NCI-H1694 (cell line): ENCODE measurements at regions not wholly inside any gene's neighbourhood (a gene's known extent, or its start where the extent isn't known, plus 50 kb on each side); places are given as distances from the start of the nearest gene placed in this dataset.

Experiments used
- DNase-seq: peaks from one replicate; lab custom pipeline; 2025; lab: John Stamatoyannopoulos, UW

DNA sequence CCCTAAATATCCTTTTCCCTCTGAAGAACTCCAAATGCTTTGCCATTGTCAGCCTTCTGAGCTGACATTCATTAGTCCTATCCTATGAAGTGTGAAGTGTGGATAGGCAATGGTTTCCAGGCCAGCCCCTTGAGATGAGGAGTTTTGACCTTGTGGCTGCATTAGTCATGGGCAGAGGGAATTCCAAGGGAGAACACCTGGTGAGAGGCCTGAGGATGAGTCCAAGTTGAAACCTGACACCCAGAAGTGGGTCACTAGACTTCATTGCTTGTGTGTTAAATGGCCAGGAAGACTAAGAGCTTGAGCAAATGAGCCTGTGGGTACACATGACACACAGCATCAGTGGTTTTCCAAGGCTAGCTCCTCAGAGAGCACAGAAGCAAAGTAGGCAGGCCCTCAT is 260.8 kb downstream of the SKAP2 start:
- no peak for DNase-seq

DNA sequence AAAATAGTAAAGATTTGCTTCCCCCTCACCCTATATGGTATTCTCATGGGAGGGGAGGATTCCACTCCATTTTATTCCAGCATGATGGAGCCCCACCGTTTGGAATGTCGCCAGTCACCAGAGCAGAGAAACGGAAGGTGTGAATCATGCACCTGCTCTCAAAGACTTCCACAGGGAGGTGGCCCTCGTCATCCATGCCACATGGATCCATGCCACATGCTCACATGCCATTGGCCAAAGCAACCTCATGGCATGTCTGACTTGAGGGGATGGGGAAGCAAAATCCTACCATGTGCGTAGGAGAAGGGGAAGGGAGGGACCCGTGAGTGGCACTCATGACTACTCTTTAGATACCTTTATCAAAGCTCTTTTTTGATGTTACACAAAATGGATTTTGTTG is 256.0 kb downstream of the SKAP2 start:
- DNase-seq, result no peak

DNA sequence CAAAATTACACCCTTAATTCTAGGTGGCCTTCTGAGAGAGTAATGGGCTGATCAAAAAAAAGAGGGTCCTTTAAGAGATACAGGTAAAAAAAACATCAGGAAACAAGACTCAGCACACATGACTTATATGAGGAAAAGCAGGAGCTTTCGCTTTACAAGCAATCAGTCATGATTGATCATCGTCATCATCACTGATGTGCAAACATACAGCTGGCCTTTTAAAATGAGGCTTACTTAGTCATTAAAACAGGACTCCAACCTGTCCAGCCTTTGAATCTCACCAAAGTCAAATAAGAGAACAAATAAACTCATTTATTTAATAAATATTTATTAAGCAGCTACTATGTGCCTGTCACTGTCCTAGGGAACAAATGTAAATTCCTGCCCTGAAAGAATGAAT is 255.3 kb downstream of the SKAP2 start:
- no peak for DNase-seq

DNA sequence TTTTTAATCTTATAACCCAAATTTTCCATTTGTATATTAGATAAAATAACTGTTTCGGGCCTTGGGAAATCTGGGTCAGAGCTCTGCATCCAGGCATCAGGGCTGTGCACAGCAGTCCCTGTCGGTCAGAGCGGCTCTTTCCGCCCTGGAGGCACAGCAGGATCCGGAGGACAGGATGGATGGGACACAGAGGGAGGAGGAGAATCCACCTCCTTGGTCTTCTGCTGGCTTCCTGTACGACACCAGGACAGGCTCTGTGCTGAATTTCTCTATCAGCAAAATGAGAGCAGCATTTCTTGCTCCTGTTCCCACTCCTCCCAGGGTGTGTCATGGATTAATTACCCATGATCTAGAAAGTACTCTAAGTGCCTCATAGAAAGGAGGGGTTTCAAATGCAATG is 254.9 kb downstream of the SKAP2 start:
- no peak for DNase-seq

GRCh38 chr7:26612742-26613141 is 251.6 kb downstream of the SKAP2 start:
- DNase-seq, result no peak

GRCh38 chr7:26614503-26614902 is 249.9 kb downstream of the SKAP2 start:
- no peak for DNase-seq

DNA sequence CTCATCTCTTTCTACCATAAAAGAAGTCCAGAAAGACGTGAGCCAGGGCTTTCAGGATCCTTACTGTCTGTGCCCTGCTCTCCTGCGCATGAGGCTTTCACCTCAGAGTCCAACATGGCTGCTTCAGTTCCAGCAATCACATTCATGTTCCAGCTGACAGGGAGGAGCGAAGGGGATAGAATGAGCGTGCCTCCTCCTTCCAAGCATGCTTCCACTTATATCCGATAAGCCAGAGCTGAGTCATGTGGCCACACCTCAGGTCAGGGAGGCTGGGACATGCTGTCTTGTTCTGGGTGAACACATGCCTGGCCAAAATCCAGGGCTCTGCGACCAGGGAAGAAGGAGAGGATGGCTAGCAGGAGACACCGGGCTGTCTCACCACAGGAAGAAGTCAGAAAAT is 248.2 kb downstream of the SKAP2 start:
- no peak for DNase-seq

- DNase-seq, result no peak
These were observed 247.3 kb downstream of the SKAP2 start for GRCh38 chr7:26617066-26617465.
